ENCODE measurements at regions not wholly inside any gene's neighbourhood (a gene's known extent, or its start where the extent isn't known, plus 50 kb on each side); places are given as distances from the start of the nearest gene placed in this dataset.

- Histone ChIP-seq H3K27ac (no peak overlapping the region), H3K4me3 (no peak overlapping the region), H3K9me3 (no peaks in the 10 kb centered on the region), H3K36me3 (no peaks in the 10 kb centered on the region), H3K4me1 (no peaks in the 10 kb centered on the region), H3K27me3 (no peaks in the 10 kb centered on the region)
- DNase-seq, result no peak
- TF ChIP-seq CTCF (IDR thresholded peaks at IDR 0.05), result no peak
- intact Hi-C loops (cut with DNase I; ENCODE audit: low total_unique reads), result no loop called here
These were observed 182.1 kb downstream of the ARRDC4 start for GRCh38 chr15:98142572-98142971.

GRCh38 chr15:98143116-98143515 lies 182.6 kb downstream of the ARRDC4 start:
- Histone ChIP-seq H3K36me3 (no peaks in the 10 kb centered on the region), H3K9me3 (no peaks in the 10 kb centered on the region), H3K4me1 (no peaks in the 10 kb centered on the region), H3K27ac (no peak overlapping the region), H3K4me3 (no peak overlapping the region), H3K27me3 (no peaks in the 10 kb centered on the region)
- intact Hi-C loops (cut with DNase I; ENCODE audit: low total_unique reads), result no loop called here
- no peak for TF ChIP-seq CTCF (IDR thresholded peaks at IDR 0.05)
- DNase-seq, result no peak

GRCh38 chr15:98144388-98144787 lies 183.9 kb downstream of the ARRDC4 start:
- Histone ChIP-seq H3K9me3 (no peaks in the 10 kb centered on the region), H3K4me3 (no peak overlapping the region), H3K27ac (no peak overlapping the region), H3K27me3 (no peaks in the 10 kb centered on the region), H3K36me3 (no peaks in the 10 kb centered on the region), H3K4me1 (no peaks in the 10 kb centered on the region)
- no peak for TF ChIP-seq CTCF (IDR thresholded peaks at IDR 0.05)
- DNase-seq, result no peak
- intact Hi-C loops (cut with DNase I; ENCODE audit: low total_unique reads), result no loop called here

GRCh38 chr15:98146031-98146820 lies 185.7 kb downstream of the ARRDC4 start:
- Histone ChIP-seq H3K36me3 (no peaks in the 10 kb centered on the region), H3K4me3 (no peak overlapping the region), H3K4me1 (no peaks in the 10 kb centered on the region), H3K9me3 (no peaks in the 10 kb centered on the region), H3K27ac (no peak overlapping the region), H3K27me3 (no peaks in the 10 kb centered on the region)
- no peak for DNase-seq
- intact Hi-C loops (cut with DNase I; ENCODE audit: low total_unique reads), result no loop called here
- TF ChIP-seq CTCF (IDR thresholded peaks at IDR 0.05), result no peak

- no peak for TF ChIP-seq CTCF (IDR thresholded peaks at IDR 0.05)
- intact Hi-C loops (cut with DNase I; ENCODE audit: low total_unique reads), result no loop called here
- no peak overlapping the region for H3K27ac ChIP-seq
These were observed 186.9 kb downstream of the ARRDC4 start for GRCh38 chr15:98147415-98147814.

More at GRCh38 chr15:98147415-98147814, 186.9 kb downstream of the ARRDC4 start:
- Histone ChIP-seq H3K4me1 (no peaks in the 10 kb centered on the region), H3K4me3 (no peak overlapping the region), H3K9me3 (no peaks in the 10 kb centered on the region), H3K36me3 (no peaks in the 10 kb centered on the region), H3K27me3 (no peaks in the 10 kb centered on the region)
- DNase-seq, result no peak
